ENCODE measurements at regions not wholly inside any gene's neighbourhood (a gene's known extent, or its start where the extent isn't known, plus 50 kb on each side); places are given as distances from the start of the nearest gene placed in this dataset.

DNA sequence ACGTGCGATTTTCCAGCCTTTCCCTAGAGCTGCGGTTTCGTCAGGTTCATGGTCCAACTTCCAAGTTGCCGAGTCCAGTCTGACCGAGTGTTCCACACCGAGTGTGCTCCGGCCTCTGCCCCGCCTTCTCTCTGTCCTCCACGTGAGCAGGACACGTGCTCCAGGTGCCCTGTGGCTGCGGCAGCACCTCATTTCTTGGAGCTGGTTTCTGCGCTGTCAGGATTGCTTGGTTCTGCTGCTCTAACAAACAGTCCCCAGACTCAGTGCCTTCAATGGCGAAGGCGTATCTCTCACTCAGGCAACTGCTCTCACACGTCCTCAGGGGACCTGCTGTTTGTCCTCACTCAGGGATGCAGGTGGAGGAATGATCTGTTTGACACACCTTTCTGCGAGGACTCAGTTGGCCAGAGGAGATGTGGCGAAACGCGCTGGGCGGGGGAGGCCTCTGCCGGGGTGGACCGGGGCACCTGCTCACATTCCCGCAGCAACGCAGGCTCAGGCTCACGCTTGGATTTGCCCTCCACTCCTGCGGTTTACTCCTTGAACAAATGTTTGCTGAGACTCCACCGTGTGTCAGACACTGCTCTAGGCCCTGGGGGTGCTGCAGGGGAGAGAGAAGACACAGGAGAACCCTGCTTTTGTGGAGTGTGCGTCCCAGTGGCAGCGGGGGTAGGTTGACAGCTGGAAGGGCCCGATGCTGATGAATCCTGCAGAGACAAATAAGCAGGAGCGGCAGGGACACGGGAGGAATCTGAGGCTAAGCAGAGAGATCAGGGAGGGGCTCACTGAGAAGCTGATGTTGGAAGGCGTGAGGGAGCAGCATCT is 63.4 kb upstream of the FBRSL1 start:
- TF ChIP-seq, protein P1, sequence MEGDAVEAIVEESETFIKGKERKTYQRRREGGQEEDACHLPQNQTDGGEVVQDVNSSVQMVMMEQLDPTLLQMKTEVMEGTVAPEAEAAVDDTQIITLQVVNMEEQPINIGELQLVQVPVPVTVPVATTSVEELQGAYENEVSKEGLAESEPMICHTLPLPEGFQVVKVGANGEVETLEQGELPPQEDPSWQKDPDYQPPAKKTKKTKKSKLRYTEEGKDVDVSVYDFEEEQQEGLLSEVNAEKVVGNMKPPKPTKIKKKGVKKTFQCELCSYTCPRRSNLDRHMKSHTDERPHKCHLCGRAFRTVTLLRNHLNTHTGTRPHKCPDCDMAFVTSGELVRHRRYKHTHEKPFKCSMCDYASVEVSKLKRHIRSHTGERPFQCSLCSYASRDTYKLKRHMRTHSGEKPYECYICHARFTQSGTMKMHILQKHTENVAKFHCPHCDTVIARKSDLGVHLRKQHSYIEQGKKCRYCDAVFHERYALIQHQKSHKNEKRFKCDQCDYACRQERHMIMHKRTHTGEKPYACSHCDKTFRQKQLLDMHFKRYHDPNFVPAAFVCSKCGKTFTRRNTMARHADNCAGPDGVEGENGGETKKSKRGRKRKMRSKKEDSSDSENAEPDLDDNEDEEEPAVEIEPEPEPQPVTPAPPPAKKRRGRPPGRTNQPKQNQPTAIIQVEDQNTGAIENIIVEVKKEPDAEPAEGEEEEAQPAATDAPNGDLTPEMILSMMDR (IDR thresholded peaks at IDR 0.05; ENCODE audit: insufficient read depth, low read length, poor library complexity, severe bottlenecking) = no peak
- no peaks in the 10 kb centered on the region for H3K36me3 ChIP-seq (ENCODE audit: control insufficient read depth, insufficient read depth, low read length)
- H3K27me3 ChIP-seq (ENCODE audit: control insufficient read depth, insufficient read depth, low read length) = peaks cover 80% of the 10 kb centered on the region
- H3K4me3 ChIP-seq (ENCODE audit: low read depth, low read length) = no peak overlapping the region
- DNase-seq (ENCODE audit: low read depth) = no peak

DNA sequence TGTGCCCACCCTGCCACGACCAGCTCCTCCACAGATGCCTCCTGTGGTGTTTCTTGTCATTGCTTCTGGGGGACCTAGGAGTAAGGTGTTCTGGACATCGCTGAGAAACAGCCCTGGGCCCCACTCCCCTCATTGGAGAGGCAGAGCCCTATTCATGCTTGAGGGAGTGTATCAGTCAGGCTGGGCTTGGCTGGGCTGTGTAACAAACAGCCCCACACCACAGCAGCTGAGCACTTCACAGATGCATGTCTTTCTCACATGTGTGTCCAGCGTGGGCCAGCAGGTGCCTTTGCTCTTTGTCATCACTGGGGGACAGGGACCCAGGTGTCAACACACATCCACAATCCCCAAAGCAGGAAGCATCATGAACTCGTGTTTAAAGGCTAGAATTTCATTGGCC is 65.1 kb upstream of the FBRSL1 start:
- Histone ChIP-seq H3K4me3 (ENCODE audit: low read depth, low read length) (no peak overlapping the region), H3K27me3 (ENCODE audit: control insufficient read depth, insufficient read depth, low read length) (peaks cover 75% of the 10 kb centered on the region), H3K36me3 (ENCODE audit: control insufficient read depth, insufficient read depth, low read length) (no peaks in the 10 kb centered on the region)
- DNase-seq (ENCODE audit: low read depth) = no peak
- TF ChIP-seq, protein P1 (IDR thresholded peaks at IDR 0.05; ENCODE audit: insufficient read depth, low read length, poor library complexity, severe bottlenecking) = no peak

DNA sequence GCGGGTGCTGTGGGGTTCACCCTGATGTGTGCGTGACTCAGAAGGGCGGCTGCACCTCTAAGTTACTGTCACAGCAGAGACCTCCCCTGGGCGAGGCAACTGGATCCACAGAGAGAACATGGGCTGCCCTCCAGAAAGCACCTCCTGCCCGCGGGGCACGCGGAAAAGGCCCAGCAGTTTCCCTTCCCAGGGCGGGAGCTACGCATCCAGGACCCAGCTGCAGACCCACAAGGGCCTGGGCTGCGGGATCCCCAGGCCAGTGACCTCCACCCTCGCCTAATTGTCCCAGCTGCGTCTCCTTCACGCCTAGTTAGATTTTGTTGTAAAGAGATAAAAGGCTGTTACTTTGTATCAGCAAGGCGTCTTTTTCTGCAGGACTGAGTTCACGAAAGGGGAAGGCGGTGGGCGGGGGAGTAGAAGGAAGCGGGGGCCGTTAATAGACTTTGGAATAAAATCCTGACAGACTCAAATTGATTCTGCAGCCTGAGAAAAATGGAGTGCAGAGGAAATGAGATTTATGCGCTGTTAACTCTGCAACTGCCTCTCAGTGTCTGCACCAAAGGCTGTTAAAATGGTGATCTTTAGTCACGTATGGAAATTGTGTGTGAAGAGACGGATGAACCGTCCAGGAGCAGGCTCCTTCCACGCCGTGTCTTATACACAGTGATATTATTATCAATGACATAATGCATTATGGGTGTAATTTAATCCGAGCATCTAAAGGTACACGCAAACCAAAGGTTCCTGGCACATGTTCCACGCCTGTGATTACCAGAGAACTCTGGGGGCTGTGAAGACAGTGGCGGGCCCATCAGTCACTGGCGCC is 65.9 kb upstream of the FBRSL1 start:
- DNase-seq (ENCODE audit: low read depth) = no peak
- H3K36me3 ChIP-seq (ENCODE audit: control insufficient read depth, insufficient read depth, low read length) = no peaks in the 10 kb centered on the region
- H3K4me3 ChIP-seq (ENCODE audit: low read depth, low read length) = no peak overlapping the region
- TF ChIP-seq, protein P1 (IDR thresholded peaks at IDR 0.05; ENCODE audit: insufficient read depth, low read length, poor library complexity, severe bottlenecking) = no peak
- peaks cover 75% of the 10 kb centered on the region for H3K27me3 ChIP-seq (ENCODE audit: control insufficient read depth, insufficient read depth, low read length)

GRCh38 chr12:132423251-132423819 is 66.6 kb upstream of the FBRSL1 start:
- H3K27me3 ChIP-seq (ENCODE audit: control insufficient read depth, insufficient read depth, low read length) = peaks cover 76% of the 10 kb centered on the region
- TF ChIP-seq, protein P1 (IDR thresholded peaks at IDR 0.05; ENCODE audit: insufficient read depth, low read length, poor library complexity, severe bottlenecking) = no peak
- DNase-seq (ENCODE audit: low read depth) = no peak
- H3K4me3 ChIP-seq (ENCODE audit: low read depth, low read length) = no peak overlapping the region
- H3K36me3 ChIP-seq (ENCODE audit: control insufficient read depth, insufficient read depth, low read length) = no peaks in the 10 kb centered on the region

GRCh38 chr12:132422381-132423043 is 67.4 kb upstream of the FBRSL1 start:
- no peak for DNase-seq (ENCODE audit: low read depth)
- TF ChIP-seq, protein P1 (IDR thresholded peaks at IDR 0.05; ENCODE audit: insufficient read depth, low read length, poor library complexity, severe bottlenecking) = no peak
- Histone ChIP-seq H3K27me3 (ENCODE audit: control insufficient read depth, insufficient read depth, low read length) (peaks cover 79% of the 10 kb centered on the region), H3K4me3 (ENCODE audit: low read depth, low read length) (no peak overlapping the region), H3K36me3 (ENCODE audit: control insufficient read depth, insufficient read depth, low read length) (no peaks in the 10 kb centered on the region)

All from kidney epithelial cell (primary cell).